GM06990 (cell line): ENCODE measurements at regions not wholly inside any gene's neighbourhood (a gene's known extent, or its start where the extent isn't known, plus 50 kb on each side); places are given as distances from the start of the nearest gene placed in this dataset.

ENCODE experiments used
- DNase-seq: peaks from one replicate; pipeline ENCODE4 v3.0.0-alpha.2; 2011; ENCODE audit not compliant: insufficient read length; ENCODE audit errors: extremely low read depth
- H3K27me3 ChIP-seq: replicated peaks from 2 replicates; pipeline ENCODE4 v1.6.0; 2011; ENCODE audit warnings: low read length; ENCODE audit not compliant: control insufficient read depth, insufficient read depth
- H3K36me3 ChIP-seq: 2 replicates; pipeline ENCODE4 v1.5.1; 2011; ENCODE audit warnings: low read length; ENCODE audit not compliant: control insufficient read depth, insufficient read depth
- H3K4me3 ChIP-seq: replicated peaks from 2 replicates; pipeline ENCODE4 v1.5.1; 2011; ENCODE audit warnings: low read depth, mild to moderate bottlenecking, control low read depth, low read length
- TF ChIP-seq, protein P1 (sequence below): IDR thresholded peaks from 2 replicates; pipeline ENCODE4 v1.5.1; 2011; ENCODE audit warnings: low read length, control low read depth, mild to moderate bottlenecking, inconsistent platforms; ENCODE audit not compliant: insufficient read depth, poor library complexity, severe bottlenecking

DNA sequence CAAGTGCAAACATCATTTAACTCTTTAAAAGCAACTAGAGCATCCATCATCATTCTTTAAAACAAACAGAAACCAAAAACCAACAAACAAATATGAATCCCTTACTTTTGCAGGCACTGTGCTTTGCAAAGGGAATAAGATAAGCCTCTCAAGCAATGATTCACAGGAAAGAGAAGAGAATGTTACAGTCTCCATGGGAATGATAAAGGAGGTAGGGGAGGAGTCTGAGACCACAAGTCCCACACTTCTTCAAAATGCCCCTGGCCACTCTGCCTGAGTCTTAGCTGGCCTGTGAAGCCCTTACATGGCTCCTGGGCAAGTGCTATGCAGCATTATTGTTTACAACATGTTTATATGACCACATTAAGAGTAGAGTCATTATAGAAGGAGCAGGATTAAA, 257.7 kb upstream of the MARCKS start:
- TF ChIP-seq, protein P1, sequence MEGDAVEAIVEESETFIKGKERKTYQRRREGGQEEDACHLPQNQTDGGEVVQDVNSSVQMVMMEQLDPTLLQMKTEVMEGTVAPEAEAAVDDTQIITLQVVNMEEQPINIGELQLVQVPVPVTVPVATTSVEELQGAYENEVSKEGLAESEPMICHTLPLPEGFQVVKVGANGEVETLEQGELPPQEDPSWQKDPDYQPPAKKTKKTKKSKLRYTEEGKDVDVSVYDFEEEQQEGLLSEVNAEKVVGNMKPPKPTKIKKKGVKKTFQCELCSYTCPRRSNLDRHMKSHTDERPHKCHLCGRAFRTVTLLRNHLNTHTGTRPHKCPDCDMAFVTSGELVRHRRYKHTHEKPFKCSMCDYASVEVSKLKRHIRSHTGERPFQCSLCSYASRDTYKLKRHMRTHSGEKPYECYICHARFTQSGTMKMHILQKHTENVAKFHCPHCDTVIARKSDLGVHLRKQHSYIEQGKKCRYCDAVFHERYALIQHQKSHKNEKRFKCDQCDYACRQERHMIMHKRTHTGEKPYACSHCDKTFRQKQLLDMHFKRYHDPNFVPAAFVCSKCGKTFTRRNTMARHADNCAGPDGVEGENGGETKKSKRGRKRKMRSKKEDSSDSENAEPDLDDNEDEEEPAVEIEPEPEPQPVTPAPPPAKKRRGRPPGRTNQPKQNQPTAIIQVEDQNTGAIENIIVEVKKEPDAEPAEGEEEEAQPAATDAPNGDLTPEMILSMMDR = no peak
- Histone ChIP-seq H3K27me3 (no peaks in the 10 kb centered on the region), H3K4me3 (no peak overlapping the region), H3K36me3 (no peaks in the 10 kb centered on the region)
- DNase-seq = no peak

GRCh38 chr6:113600551-113601339, 256.4 kb upstream of the MARCKS start:
- no peak for DNase-seq
- H3K4me3 ChIP-seq = no peak overlapping the region
- no peaks in the 10 kb centered on the region for H3K27me3 ChIP-seq
- TF ChIP-seq, protein P1 = no peak
- no peaks in the 10 kb centered on the region for H3K36me3 ChIP-seq

GRCh38 chr6:113607821-113608545, 249.2 kb upstream of the MARCKS start:
- Histone ChIP-seq H3K36me3 (no peaks in the 10 kb centered on the region; the same call in 1 of the 2 replicates), H3K4me3 (no peak overlapping the region), H3K27me3 (no peaks in the 10 kb centered on the region)
- DNase-seq = no peak
- TF ChIP-seq, protein P1 = no peak

DNA sequence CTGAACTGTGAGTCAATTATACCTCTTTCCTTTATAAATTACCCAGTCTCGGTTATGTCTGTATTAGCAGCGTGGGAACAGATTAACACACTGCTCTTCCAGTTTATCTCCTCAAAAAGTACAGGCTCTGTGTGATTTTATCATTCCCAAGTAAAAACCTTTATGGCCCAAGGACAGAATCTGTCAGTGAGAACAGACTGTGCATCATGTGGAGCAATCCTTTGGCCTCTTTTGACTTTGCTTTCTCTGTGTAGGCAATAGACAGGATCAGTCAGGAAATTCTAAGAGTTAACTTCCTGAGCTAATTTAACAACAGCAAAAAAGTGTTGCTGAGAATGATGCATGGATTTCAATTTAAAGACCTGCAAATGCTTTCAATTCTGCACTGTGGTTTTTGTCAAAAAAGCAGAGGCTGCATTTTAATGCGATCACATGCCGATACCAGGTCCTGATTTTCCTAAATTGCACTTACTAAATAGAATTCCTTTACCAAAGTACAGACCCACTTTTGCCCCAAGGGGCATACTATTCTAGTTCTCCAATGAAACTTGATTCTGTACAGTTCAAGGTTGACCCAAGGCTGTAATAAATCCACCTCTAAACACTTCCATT, 246.7 kb upstream of the MARCKS start:
- TF ChIP-seq, protein P1 = no peak
- H3K4me3 ChIP-seq = no peak overlapping the region
- DNase-seq = no peak
- H3K27me3 ChIP-seq = no peaks in the 10 kb centered on the region
- H3K36me3 ChIP-seq = no peaks in the 10 kb centered on the region; the same call in 1 of the 2 replicates

DNA sequence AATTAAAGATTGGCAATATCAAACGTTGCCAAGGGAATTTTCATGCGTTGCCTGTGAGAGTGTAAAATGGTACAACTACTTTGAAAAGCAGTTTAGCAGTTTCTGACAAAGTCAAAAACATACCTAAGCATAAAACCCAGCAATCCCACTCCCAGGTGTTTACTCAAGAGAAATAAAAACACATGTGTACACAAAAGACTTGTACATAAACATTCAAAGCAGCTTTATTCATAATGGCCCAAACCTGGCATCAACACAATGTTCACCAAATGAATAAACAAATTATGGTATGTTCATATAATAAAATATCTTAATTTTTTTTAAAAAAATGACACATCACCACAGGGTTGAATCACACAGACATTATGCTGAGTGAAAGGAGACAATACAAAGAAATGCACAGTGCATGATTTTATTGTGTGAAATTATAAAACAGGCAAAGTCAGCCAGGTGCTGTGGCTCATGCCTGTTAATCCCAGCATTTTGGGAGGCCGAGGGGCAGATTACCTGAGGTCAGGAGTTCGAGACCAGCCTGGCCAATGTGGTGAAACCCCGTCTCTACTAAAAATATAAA, 240.4 kb upstream of the MARCKS start:
- no peaks in the 10 kb centered on the region for H3K27me3 ChIP-seq
- H3K4me3 ChIP-seq = no peak overlapping the region
- no peaks in the 10 kb centered on the region for H3K36me3 ChIP-seq
- TF ChIP-seq, protein P1 = no peak
- no peak for DNase-seq
